Gastrocnemius medialis (tissue), 4 donors: ENCODE measurements at regions not wholly inside any gene's neighbourhood (a gene's known extent, or its start where the extent isn't known, plus 50 kb on each side); places are given as distances from the start of the nearest gene placed in this dataset.

ENCODE experiments used
- POLR2A ChIP-seq, 2 donors: fragments of 450-650 bp; IDR thresholded peaks; one replicate each; pipeline ENCODE4 v1.6.1; 2017; ENCODE audit warnings: antibody characterized with exemption in 2 of 2, mild to moderate bottlenecking in 2 of 2, moderate library complexity in 2 of 2
- TF ChIP-seq, protein P1 (sequence below), 5 experiments: fragments of 450-650 bp in 3 of 5; fragments of 200-600 bp in 2 of 5; sonication (generic) in 2 of 5; IDR thresholded peaks in 4 of 5; conservative IDR thresholded peaks in 1 of 5; 1 replicate in 4 of 5; 2 replicates in 1 of 5; pipeline ENCODE4 v1.5.1; 2016 to 2019; ENCODE audit warnings: antibody characterized with exemption in 5 of 5, mild to moderate bottlenecking in 3 of 5, moderate library complexity in 3 of 5

DNA sequence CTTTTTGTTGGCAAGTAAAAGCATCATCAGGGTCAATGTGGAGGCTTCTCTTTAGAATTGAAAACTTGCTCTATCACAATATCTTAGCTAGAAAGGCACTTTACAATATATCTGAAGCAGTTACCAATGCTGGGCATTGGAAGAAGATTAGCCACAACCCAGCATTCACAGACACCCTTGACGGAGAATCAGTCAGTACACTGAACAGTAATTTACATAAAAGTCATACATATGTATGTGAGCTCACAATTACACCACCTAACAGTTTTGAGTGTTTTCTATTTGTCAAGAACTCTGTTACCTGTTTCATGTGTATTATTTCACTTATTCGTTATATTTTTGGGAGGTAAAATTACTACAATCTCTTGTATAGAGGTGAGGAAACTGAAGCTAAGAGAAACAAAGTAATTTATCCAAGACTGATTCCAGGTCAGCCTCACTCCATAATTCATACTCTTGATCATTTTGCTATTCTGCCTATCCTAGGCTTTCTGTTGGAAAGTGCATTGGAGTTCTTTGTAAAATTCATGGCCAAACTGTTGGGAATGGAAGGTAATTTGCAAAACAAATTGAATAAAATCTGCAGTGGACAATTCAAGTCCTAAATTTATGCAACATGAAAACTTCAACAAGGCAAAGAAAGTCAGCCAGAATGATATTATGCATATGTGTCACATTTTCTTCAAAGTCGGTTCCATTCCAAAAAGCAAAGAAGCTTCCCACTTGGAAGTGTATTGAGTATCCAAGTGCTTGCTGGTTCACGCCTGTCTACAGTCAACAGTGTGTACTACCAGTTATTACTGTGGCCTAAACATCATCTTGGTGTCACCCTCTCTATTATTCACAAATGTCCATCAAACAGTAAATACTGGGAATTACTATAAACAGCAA is 223.7 kb upstream of the SEMA6D start:
- TF ChIP-seq, protein P1, sequence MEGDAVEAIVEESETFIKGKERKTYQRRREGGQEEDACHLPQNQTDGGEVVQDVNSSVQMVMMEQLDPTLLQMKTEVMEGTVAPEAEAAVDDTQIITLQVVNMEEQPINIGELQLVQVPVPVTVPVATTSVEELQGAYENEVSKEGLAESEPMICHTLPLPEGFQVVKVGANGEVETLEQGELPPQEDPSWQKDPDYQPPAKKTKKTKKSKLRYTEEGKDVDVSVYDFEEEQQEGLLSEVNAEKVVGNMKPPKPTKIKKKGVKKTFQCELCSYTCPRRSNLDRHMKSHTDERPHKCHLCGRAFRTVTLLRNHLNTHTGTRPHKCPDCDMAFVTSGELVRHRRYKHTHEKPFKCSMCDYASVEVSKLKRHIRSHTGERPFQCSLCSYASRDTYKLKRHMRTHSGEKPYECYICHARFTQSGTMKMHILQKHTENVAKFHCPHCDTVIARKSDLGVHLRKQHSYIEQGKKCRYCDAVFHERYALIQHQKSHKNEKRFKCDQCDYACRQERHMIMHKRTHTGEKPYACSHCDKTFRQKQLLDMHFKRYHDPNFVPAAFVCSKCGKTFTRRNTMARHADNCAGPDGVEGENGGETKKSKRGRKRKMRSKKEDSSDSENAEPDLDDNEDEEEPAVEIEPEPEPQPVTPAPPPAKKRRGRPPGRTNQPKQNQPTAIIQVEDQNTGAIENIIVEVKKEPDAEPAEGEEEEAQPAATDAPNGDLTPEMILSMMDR (IDR thresholded peaks at IDR 0.05 in 4 of 5, conservative IDR thresholded peaks at IDR 0.05 in 1 of 5) = no peak
- no peak for TF ChIP-seq POLR2A (IDR thresholded peaks at IDR 0.05)
